Urothelium cell line (cell line): ENCODE measurements at regions not wholly inside any gene's neighbourhood (a gene's known extent, or its start where the extent isn't known, plus 50 kb on each side); places are given as distances from the start of the nearest gene placed in this dataset.

Experiments used
- DNase-seq: peaks from one replicate; pipeline ENCODE4 v3.0.0; 2011; ENCODE audit warnings: low spot score, mixed read lengths
- FAIRE-seq: peaks from 2 replicates; lab custom pipeline; 2011; peaks lifted over from hg19 to GRCh38; lab: Jason Lieb, UNC

DNA sequence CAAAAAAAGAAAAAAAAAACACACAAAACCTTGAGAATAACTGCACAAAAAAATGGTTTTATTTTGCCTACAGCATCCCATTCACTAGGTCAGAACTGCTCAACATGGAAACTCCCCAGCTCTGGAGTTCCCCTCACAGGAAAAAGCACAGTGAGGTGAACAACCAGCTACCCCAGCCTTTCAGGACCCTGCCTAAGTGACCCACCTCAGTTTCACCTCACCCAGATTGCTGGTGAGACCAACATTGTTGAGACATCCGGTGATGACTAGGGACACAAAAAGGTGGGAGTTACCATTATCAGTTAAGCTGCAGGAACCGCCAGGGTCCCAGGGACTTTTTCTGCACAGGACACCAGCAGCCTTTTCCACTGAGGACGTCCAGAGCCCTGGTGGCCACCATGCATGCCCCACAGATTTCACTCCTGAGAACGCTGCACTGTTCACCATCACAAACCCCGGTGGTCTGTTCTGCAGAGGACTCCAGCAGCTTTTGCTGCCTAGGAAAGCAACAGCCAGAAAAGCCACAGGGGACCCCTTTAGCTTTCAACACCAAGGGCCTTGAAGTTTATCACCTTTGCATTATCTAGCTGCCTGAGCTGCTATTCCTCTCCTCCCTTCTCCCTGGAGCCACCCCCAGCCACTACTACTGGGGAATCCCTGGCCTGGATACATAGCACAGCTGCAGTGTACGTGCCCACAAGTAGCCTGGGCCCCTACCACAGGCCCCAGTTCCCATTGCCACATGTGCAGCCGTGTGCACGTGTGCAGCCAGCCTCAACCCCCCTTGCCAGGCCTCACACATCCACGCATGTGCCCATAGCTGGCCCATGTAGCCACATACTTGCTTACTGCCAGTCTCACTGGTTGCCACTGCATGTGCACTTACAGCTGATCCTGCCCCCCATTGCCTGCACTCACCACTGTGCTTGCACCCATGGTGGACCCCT, 62.5 kb upstream of the FAR2 start:
- no peak for FAIRE-seq
- no peak for DNase-seq

DNA sequence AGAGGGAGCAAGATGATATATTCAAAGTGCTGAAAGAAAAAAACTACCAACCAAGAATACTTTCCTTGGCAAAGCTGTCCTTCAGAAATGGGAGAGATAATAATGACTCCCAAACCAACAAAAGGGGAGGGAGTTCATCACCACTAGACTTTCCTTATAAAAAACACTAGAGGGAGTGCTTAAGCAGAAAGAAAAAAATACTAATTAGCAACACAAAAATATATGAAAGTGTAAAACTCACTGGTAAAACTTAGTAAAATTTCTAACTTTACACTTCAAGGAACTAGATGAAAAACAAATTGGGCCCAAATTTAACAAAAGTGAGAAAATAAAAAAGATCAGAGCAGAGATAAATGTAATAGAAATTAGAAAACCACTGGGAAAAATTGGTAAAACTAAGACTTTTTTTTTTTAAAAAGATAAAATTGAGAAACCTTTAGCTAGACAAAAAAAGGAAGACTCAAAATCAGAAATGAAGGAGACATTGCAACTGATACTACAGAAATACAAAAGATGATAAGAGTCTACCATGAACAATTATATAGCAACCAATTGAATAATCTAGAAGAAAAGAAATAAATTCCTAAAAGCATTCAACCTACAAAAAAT, 60.4 kb upstream of the FAR2 start:
- DNase-seq (no peak), FAIRE-seq (no peak)
